Stimulated activated CD4-positive, alpha-beta T cell treated with anti-CD3 and anti-CD28 coated beads, TNF-alpha, amount 100 ng/mL, for 1 hour (primary cell): ENCODE measurements at regions not wholly inside any gene's neighbourhood (a gene's known extent, or its start where the extent isn't known, plus 50 kb on each side); places are given as distances from the start of the nearest gene placed in this dataset.
"Not testable (repeated sequence)": the region's sequence is repeated elsewhere in the genome, so short reads cannot be mapped to it uniquely, and the experiment has no call there.

Experiments used
- DNase-seq, 3 donors: peaks; one replicate each; pipeline ENCODE4 v3.0.0-alpha.2; 2020; ENCODE audit warnings: low read depth in 3 of 3, low spot score in 1 of 3

DNA sequence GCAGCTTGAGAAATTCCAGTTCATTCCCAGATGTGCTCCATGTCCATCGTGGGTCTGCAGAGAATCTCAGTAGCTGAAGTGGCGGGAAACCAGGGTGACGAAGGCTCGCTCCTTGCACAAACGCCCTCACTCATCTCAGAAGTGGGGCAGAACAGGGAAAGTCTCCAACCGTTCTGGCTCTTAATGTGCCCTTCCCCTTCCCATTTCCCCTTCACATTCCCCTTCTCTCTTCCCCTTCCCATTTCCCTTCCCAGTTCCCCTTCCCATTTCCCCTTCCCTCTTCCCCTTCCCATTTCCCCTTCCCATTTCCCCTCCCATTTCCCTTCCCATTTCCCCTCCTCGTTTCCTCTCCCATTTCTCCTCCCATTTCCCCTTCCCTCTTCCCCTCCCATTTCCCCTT lies 108.5 kb downstream of the OLFM1 start:
- DNase-seq = not testable (repeated sequence)

- no peak for DNase-seq
Measured at GRCh38 chr9:135196474-135196873, 109.0 kb downstream of the OLFM1 start.

DNA sequence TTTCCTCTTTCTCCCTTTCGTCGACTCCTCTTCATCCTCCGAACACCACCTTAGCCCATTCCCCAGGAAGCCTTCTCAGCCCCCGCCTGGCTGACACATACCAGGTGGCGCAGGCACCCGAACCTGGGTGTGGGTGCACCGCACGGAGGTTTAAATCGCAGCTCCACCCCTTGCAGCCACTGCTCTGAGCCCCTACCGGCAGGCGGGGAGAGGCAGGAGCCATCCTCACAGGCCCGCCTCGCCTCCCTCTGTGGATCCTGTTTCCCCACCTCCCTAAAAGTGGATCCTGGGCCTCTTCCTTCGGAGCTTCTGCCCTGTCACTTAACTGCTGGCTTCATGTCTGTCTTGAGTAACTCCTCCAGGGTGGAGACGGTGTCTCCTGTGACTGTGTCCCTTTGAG lies 110.7 kb downstream of the OLFM1 start:
- no peak for DNase-seq

- DNase-seq = no peak
Measured at GRCh38 chr9:135198586-135199285, 111.3 kb downstream of the OLFM1 start.

- no peak for DNase-seq
Measured at GRCh38 chr9:135199489-135199888, 112.0 kb downstream of the OLFM1 start.

- DNase-seq = no peak
Measured at GRCh38 chr9:135201711-135202110, 114.2 kb downstream of the OLFM1 start.

- DNase-seq = no peak
Measured at GRCh38 chr9:135204177-135204576, 116.7 kb downstream of the OLFM1 start.

DNA sequence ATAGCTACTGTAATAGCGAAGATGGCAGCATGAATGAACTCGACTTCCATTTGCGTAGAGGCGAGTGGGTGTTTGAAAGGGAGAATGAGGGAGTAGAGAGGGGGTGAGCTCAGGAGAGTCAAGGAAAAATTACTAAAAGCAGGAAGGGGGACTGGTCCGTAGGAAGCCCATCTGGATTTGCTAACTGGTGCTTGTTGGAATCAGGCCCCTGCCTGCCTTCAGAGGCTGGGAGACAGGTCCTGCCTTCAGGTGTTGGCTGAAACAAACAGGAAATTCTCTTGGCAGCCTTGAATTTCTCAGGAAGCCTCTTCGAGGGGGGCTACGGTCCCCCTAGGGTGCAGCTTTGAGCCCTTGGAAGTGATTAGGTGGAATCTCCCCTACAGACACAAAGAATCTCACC lies 121.7 kb downstream of the OLFM1 start:
- no peak for DNase-seq

DNA sequence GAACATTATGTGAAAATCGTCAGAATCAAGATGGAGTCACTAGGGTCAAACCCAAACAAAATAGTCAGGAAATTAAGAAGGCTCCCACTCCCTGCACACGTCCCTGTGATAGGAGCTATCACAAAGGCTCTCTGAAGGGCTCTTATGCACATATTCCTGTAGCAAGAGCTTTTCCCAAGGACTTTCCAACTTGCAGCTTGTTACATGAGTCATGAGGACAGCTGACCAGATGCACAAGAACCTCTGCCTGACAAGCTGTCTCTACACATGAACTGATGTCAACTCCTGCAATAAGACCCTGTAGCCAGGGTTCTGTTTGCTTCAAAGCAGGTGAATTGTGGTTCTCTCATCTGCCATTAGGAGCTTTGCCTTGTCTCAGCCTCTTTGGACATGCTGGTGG lies 122.4 kb downstream of the OLFM1 start:
- DNase-seq = no peak

- DNase-seq = no peak
Measured at GRCh38 chr9:135210676-135211523, 123.4 kb downstream of the OLFM1 start.

DNA sequence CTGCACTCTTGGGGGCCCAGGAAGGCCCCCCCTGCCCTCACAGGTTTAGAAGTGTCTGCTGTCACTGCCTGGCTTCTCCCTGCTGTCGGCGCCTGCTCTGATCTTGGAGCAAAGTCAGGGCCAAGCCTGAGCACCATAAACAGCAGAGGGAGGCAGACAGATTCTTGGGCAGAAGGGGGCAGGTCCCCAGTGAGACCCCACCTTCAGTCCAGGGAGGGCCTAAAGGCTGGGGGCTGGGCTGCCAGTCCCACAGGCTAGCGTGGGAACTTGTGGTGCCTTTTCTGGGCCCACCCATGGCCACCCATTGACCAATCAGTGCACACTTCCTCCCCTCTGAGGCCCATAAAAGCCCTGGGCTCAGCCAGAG lies 124.0 kb downstream of the OLFM1 start:
- DNase-seq = no peak

DNA sequence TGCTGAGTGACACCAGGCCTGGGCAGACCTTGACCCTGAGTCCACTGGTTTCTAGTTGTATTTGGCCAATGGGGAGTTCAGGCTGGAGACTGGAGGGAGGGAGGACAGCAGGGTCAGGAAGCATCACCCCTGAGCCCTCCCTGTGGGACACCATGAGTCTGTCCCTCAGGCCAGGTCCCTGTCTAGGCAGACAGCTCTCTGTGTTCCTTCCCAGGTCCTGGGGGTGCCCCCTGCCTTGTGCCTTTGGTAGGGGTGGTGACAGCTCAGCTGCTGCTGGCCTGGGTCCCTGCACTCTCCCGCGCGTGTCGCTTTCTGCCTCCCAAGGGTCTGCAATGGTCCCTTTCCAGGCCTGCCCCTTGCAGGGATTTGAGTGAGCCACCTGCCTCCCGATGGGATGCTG lies 125.5 kb downstream of the OLFM1 start:
- no peak for DNase-seq

- no peak for DNase-seq
Measured at GRCh38 chr9:135213566-135213965, 126.1 kb downstream of the OLFM1 start.

DNA sequence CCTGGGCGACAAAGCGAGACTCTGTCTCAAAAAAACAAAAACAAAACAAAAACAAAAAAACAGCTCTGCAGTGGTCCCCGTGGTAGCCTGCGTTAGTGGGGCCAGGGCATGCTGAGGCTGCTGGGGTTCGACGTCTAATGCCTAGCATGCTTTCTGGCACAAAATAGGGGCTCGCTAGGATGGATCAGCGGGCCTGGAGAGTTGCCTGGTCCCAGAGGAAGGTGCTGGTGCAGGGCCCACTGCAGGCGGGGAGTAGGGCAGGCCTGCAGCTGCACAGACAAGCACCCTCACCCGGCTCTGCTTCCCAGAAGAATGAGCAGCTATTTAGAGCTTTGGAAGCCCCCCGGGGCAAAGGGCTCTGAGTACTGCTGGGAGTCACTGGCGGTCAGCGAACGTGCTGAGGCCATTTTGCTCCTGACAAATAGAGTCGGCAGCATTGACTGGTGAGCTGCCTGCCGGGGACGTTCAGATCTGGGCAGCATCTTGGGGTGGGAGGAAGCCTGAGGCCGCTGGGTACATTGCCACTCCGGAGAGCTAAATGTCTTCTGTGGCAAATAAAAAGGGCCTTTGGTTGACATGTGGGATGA lies 126.7 kb downstream of the OLFM1 start:
- no peak for DNase-seq

GRCh38 chr9:135214706-135215105 lies 127.2 kb downstream of the OLFM1 start:
- DNase-seq = no peak

DNA sequence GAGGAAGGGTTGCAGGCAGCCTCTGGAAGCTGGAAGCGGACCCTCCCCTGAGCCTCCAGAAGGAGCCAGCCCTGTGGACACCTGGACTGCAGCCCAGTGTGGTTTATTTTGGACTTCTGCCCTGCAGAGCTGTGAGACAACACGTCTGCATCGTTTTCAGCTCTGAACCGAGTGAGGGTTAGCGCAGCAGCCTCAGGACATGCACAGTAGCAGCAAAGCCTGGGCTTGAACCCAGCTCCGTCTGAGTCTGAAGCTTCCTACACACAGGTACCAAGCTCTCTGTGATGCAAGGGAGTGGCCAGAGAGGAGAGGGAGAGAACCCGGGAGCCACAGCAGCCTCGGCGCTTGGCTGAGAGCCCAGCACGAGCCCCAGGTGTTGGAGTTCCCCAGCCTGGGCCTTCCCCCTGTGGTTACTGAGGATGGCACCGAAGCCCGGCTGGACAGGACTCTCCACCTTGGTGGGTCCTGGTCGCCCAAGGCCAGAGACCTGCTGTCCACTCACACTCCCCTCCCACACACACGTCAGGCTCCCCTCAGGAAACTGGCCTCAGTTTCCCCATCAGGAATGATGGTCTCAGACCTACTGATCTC lies 128.2 kb downstream of the OLFM1 start:
- DNase-seq = no peak

DNA sequence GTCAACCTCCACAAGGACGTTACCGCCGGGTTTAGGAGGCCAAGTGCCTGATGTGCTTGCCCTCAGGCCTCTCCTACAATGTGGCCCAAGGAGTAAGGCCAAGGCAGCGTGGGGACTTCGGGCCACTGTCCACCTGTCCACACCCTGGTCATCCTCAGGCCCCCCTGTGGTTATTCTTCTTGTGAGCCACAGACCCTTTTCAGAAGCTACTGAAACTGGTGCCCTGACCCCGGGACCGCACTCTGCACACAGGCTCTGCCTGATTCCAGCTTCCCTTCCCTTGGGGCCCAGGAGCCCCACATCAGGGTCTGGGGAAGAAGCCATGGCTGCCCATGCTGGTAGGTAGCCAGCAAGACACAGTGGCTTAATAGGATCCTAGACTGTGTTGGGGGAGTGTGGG lies 128.8 kb downstream of the OLFM1 start:
- DNase-seq = no peak

GRCh38 chr9:135216791-135217441 lies 129.4 kb downstream of the OLFM1 start:
- DNase-seq = no peak

GRCh38 chr9:135217836-135218235 lies 130.4 kb downstream of the OLFM1 start:
- no peak for DNase-seq

DNA sequence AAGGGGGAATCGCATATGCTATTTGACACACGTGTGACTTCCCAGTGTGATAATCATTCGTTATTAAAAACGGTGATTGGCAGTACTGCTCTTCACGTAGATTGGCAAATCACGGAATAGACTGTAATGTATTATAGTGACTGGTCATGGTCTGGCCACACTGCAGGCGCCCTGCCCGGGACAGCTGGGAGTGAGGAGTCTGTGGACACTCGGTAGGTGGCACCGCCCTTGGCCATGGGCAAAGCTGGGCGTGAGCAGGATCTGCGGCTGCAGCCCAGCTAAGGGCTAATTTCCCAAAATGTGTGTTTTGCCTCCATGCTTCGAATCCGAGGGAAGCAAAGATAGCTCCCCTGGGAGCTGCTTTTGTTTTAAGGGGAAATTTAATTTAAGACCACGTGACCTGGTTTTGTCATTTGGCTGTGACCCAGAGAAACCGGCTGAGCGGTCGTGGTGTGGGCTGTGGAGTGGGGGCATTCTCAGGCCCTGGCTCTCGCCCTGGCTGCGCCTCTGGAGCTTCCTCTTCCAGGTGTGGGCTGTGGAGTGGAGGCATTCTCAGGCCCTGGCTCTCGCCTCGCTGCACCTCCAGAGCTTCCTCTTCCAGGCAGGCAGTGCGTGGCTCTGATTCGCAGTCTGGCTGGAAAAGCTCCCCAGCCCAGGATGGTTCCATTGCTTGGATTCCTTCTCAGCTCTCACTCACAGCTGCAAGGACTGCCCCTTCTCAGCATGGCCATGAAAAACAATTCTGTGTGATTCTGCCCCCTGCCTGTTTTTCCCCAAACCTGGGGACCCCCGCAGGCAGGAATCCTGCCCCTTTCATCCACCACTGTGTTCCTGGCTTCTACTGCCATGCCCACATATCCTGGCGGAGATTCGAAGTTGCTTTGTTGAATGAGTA lies 131.1 kb downstream of the OLFM1 start:
- DNase-seq = no peak
